HS-5 (cell line): ENCODE measurements at regions not wholly inside any gene's neighbourhood (a gene's known extent, or its start where the extent isn't known, plus 50 kb on each side); places are given as distances from the start of the nearest gene placed in this dataset.
"Not testable (repeated sequence)": the region's sequence is repeated elsewhere in the genome, so short reads cannot be mapped to it uniquely, and the experiment has no call there.

ENCODE experiments used
- DNase-seq: peaks from one replicate; pipeline ENCODE4 v3.0.0-alpha.2; 2012; ENCODE audit warnings: low read depth

DNA sequence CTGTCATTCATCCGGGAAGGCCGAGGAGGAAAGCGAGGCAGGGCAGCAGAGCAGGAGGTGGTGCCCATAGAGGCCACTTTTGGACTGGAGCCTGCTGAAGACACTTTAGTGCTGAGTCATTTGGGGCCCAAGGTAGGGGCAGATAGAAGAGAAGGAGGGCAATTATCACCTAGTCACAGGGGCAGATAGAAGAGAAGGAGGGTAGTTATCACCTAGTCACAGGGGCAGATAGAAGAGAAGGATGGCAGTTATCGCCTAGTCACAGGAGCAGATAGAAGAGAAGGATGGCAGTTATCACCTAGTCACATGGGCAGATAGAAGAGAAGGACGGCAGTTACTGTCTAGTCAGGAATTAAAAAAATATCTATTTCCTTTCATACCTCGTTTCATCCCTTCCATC is 1372.6 kb downstream of the FOXD4L5 start:
- not testable (repeated sequence) for DNase-seq

DNA sequence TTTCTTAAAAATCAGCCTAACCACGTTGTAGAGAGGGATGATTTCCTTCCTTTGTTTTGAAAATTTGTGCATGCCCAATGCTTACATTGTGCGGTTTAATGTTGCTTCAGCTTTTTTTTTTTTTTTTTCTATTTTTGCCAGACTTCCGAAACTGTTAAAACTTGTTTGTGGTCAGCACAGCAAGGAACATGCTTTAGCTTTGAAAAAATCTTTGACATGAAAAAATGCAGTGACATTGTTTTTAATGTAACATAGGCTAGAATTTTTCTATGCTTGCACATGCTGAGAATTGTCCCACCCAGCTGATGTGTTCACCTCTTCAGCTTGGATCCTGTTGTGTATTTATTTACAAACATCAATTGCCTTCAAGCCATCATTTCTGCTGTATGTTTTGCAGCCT is 1375.9 kb downstream of the FOXD4L5 start:
- not testable (repeated sequence) for DNase-seq

DNA sequence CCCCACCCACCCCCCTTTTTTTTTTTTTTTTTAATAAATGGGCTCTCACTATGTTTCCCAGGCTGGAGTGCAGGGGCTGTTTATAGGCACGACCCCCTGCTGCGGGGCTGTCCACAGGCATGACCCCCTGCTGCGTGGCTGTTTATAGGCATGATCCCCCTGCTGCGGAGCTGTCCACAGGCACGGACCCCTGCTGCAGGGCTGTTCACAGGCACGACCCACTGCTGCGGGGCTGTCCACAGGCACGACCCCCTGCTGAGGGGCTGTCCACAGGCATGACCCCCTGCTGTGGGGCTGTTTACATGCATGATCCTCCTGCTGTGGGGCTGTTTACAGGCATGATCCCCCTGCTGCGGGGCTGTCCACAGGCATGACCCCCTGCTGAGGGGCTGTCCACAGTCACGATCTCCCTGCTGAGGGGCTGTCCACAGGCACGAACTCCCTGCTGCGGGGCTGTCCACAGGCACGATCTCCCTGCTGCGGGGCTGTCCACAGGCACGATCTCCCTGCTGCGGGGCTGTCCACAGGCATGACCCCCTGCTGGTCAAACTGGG is 1385.3 kb downstream of the FOXD4L5 start:
- not testable (repeated sequence) for DNase-seq

DNA sequence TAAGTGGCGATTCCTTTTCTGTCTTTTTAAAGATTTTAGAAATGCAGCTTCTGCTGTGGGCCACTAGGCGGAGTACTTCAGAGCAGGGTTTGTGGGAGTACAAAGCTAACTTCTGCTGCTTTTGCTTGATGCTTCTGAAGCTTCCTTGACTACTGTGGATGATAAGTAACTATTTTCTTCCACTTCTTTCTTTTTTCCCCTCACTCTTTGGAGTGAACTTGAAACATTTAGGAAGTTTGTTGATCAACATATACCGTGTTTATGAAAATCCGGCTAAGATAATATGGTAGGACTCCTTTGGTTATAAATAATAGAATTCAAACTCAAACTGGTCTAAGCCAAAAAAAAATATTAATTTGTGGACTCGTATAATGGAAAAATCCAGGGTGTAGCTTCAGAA is 1403.6 kb downstream of the FOXD4L5 start:
- not testable (repeated sequence) for DNase-seq

DNA sequence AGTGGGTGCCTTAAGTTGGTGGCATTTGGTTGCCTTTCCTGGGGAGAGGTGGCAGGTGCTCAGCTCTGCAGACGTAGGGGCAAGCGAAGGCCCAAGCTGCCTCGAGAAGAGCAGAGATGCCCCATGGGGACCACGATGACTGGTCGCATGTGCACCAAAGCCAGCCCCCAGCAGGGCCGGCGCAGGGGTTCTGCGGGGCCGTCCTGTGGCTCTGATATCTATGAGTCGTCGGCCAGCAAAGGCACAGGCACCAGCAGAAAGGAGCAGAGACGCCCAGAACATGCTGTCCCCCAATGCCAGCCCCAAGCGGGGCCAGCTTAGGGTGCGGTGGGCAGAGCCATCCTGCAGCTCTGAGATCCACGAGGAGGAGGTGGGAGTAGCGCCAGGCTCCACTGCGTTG is 1408.6 kb downstream of the FOXD4L5 start:
- DNase-seq = not testable (repeated sequence)

DNA sequence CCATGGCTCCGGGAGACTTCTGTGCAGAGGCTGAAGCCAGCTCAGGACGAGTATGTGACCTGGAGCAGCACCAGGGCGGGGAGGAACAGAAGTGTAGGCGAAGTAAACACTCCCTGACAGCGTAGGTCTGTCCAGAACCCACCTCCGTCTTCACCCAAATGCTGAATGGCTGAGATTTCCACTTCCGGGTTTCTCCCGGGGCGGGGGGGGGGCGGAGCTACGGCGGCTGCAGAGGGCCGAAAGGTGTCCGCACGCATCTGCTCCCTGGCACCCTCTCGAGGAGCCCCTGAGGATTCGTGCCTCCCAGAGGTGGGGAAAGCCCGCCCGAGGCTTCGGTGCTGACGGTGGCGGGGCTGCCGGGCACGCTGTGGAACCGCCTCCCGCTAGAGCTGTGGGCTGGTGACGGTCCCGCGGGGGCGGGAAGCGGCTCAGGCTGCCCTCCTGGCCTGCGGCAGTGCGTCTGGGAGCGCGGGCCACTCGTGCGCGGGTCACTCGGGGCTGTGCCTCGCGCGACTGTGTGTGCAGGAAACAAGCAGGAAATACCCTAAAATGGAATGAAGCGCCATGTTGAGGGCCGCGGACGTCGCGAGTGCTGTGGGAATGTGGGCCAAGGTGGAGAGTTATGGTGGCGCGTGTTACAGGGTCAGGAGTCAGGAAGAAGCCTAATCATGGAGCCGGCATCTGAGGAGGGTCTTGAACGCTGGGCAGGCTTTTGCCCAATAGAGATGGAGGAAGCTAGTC is 1425.4 kb downstream of the FOXD4L5 start:
- no peak for DNase-seq

DNA sequence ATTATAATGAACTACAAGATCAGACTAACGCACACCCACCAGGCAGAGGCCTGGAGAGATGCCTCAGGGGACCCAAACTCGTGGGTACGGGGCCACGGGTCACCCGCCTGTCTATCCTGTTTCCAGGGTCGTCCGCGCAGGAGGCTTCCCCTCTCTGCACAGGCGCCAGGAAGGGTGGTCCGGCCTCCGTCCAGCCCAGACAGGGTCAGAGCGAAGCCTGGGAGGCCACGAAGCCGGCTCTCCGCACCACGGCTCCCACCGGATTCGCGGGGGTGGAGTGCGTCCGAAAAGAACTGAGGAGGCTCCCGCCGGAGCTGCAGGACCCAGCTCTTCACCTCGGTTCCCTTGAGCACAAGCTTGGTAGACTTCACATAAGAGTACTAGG is 1425.9 kb downstream of the FOXD4L5 start:
- DNase-seq = not testable (repeated sequence)

DNA sequence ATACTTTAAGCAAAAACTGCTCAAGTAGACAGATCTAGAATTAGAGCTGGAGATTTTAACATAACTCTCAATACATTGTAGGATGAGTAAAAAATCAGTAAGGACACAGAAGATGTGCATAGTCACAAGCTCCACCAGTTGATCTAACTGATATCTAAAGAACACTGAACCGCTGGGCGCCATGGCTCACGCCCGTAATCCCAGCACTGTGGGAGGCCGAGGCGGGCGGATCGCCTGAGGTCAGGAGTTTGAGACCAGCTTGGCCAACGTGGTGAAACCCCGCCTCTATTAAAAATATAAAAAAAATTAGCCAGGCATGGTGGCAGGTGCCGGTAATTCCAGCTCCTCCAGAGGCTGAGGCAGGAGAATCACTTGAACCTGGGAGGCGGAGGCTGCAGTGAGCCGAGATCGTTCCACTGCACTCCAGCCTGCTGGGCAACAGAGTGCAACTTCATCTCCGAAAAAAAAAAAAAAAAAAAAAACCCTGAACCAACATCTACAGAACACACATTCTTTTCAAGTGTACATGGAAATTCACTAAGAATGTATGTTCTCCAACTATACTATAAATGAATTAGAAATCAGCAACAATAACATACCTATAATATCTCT is 1431.8 kb downstream of the FOXD4L5 start:
- DNase-seq = not testable (repeated sequence)

DNA sequence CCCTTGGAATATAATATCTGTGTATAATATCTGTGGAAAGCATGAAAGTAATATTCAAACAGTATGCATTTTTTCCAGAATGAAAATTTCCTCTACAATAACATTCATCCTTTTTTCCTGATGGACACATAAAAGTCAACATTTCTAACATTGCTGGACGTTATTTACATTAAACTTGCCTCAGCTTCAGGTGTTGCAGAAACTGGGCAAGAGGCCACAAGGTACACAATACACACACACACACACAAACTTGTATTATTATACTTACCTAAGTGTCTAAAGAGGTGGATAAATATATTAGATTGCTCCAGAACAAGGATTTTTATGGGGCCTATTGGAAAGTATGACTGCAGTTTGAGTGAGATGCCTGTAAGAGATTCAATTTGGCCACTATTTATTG is 1460.2 kb downstream of the FOXD4L5 start:
- DNase-seq = not testable (repeated sequence)

DNA sequence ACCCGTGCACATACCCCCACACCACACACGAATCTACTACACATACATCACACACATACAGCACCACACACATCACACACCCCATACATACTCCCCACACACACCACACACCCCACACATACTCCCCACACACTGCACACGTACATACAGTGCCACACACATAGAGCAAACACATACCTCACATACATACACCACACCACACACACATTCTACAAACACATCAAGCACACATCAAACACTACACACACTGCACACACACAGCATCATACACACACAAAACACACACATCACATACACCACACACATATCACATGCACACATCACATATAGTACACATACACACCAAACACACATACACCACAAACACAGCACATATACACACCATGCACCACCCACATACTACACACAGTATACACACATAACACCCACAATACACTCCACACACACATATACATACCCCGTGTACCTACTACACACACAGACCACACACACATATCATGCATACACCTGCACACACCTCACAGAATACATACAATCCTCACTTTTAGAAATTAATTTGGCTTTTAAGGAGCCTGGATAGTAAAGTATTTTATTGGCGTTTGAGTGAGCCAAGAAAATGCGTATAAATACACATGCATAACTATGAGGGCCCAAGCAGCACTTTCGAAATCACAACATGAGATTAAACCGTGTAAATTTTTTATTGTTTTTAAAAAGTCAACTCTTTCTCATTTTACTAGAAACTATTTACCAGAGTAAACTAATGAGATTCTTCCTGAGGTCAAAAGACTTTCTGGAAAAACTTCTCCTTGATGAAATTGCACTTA is 1461.4 kb downstream of the FOXD4L5 start:
- DNase-seq = not testable (repeated sequence)

DNA sequence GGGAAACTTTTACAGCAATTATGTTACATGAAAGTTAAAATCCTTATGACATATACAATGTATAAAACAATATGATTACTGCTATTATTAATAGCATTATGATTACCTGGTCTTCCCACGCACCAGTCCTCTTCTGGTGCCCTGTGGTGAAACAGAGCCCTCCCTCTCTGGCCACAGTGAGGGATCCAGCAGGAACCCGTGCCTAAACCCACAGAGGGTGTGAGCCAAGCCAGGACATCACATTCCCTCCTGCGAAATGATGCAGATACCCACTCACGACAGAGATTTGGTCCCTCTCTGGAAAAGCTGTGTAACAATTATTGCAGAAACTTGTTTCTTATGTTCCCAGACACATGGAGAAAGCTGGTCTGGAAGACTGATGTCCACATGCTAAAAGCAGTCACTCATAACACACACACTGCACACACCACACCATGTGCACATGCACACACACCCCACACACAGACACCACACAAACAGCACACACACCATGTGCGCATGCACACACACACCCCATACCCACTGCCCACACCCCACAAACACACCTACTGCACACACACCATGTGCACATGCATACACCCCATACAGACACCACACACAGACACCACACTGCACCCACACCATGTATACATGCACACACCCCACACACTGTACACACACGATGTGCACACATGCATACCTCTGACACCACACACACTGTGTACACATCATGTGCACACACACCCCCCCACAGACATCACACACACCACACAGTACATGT is 1462.2 kb downstream of the FOXD4L5 start:
- DNase-seq = not testable (repeated sequence)

DNA sequence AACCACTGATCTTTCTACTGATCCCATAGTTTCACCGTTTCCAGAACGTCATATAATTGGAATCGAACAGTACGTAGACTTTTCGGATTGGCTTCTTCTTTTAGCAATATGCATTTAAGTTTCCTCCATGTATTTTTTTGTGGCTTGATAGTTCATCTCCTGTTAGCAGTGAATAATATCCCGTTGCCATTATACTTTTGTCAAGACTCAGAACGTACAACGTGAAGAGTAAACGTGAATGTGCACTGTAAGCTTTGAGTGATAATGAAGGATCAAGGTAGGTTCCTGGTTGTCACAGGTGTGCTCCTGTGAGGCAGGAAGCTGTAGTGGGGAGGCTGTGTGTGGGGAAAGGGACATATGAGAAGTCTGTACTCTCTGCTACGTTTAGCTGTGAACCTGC is 1463.7 kb downstream of the FOXD4L5 start:
- DNase-seq = not testable (repeated sequence)

DNA sequence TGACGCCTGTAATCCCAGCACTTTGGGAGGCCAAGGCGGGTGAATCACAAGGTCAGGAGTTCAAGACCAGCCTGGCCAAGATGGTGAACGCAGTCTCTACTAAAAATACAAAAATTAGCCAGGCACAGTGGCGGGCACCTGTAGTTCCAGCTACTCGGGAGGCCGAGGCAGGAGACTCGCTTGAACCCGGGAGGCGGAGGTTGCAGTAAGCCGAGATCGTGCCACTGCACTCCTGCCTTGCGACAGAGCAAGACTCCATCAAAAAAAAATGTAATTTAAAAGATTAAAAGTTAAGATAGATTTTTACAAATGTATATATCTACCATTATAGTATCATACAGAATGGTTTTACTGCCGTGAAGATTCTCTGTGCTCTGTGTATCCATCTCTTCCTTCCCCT is 1464.1 kb downstream of the FOXD4L5 start:
- not testable (repeated sequence) for DNase-seq

DNA sequence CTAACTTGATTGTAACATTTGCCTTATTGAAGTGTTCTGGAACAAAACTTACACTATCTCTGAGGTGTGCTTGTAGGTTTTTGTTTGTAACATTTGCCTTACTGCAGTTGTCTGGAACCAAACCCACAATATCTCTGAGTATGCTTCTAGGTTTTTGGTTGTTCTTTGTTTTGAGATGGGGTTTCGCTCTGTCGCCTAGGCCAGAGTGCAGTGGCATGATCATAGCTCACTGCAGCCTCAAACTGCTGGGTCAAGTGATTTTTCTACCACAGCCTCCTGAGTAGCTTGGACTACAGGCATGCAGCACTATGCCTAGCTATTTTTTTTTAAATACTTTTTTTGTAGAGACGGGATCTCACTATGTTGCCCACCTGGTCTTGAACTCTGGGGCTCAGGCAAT is 1464.6 kb downstream of the FOXD4L5 start:
- not testable (repeated sequence) for DNase-seq

DNA sequence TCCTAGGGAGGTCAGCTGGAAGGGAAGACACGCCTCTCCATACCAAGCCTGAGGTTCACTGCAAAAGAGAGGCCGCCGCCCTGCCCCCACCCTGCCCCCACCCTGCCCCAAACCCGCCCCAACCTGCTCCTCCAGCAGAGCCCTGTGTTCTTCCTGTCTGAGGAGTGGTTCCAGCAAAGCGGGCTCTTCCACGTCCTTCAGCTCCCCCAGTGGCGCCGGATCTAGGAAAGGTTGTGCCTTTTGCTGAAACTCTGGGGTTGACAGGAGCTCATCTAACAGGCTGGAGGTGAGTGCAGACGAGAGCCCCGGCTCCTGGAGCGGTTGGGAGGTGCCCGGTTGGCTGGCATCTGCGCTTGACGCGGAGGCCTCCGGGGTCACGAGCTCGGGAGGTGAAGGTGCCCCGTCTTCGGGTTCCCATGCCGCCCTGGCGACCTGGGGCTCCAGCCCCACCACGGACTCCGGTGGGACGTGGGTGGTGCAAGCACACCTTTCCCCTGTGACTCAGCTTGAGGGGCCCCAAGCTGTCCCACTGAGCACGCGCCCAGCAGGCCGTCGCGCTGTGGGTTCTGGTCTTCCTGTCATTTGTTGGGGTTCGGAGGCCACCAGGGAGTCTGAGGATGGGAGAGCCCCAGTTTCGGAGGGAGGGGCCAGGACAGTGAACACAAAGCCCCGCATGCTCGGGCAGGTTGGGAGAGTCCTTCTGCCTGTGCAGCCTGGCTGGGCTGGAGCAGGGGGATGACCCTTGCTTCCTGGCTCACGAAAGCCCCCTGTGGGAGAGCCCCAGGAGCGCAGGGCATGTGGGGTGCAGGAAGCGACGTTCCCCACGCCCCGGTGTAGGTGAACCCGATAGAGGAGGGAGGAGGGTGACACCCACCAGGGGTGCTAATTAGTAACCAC is 1467.1 kb downstream of the FOXD4L5 start:
- DNase-seq = no peak

DNA sequence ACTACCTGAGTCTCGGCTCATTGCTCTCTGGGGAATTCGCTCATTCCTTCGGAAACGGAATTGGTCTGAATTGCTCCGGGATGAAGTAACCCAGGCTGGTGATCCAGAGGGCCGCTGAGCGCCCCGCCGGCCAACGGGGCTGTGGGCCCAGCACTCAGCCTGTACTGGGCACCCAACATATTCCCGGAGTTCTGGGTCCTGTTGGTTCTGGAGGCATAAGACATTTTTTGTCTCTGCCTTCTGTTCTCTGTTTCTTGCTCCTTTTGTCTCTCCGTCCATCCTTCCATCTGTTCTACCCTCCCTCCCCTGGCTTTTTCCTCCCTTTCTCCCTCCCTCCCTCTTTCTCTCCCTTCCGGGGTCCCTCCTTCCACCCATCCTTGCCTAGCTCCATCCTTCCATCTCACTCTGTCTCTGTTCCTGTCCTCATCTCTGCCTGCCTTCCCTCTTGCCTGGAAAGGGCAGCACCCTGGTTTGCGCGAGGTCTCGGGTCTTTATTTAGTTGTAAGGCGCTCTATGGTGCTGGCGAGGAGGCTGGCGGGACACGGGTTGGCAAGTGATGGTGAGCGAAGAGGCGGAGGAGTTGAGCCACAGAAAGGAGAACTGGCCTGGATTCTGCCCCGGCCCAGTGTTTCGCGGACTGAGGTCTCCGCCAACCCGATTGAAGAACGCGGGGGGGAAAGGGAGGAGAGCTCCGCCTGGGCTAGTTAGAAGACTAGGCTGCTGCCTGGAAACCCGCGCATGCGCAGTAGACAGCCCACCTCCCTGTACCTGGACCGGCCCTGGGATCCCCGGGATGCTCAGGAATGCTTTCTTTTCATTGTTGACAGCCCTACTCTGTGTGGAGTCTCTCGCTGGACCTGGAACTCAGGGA is 1468.0 kb downstream of the FOXD4L5 start:
- DNase-seq = peak; percentile 30

DNA sequence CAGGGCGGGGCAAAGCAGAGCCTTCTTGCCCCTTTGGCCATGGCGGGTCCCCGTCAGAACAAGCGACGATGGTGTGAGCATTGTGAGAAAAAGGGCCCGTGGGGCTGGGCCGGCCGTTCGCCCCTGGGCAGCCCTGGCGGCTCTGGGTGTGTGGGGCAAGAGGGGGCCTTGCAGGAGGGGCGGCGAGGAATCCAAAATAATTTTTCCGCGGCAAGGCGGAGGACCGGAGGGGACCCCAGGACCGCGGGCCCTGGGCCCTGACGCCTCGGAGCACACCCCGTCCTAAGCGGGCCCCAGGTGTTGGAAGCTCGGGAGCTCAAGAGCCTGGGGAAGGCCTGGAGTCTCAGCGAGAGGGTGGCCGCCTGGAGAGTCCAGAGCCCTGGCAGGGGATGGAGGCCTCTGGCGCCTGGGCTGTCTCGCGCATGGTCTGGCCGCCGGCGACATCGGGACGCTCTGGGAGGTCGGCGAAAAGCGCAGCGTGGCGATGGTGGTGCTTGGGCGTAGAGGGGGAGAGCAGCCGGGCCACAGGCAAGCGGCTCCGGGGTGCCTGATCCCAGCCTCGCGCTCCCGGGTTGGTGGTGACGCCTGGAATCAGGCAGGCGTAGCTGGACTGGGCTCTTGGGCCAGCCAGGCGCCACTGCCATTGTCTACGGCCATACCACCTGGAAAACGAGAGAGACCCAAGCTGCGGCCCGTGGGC is 1469.9 kb downstream of the FOXD4L5 start:
- not testable (repeated sequence) for DNase-seq

DNA sequence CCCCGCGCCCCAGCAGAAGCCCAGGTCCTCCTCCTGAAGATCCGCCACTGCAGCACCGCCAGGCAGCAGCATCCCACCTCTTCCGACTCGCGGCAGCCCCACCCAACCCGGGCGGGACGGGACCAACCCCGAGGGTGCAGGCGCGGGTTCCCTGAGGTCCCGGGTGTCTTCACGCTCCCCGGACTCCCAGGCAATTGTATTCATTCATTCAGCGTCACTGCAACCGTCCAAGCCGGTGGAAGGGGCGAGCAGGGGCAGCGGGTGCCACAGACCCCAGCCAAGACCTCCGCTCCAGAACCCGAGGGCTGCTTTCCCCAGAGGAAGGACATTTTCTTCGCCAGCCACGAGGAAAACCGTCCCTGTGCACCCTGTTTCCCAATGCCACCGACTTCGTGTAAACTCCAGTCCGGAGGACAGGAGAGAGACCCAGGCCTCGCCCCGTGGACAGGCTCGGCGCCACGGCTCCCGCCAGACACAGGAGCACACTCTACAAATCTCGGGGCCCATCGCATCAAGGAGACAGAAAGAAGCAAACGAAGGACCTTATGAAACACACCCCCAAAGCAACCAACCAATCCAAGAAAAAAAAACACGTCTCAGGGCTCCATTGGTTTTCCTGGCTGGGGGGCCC is 1471.5 kb downstream of the FOXD4L5 start:
- DNase-seq = not testable (repeated sequence)

DNA sequence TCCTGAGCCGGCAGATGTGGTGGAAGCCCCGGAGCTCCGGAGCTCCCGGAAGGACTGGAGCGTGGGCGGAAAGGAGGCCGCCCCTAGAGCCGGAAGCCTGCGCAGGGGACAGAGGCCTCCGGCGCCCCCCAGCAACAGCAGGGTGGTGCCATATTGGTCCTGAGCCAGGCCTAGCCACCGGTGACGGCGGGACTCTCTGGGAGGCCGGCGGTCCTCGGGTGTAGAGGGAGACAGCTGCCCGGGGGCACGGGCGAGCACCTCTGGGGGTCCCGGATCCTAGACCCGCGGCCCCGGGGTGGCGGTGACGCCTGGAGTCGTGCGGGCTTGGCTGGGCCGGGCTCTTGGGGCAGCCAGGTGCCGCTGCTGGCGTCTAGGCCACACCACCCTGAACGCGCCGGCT is 1472.2 kb downstream of the FOXD4L5 start:
- DNase-seq = not testable (repeated sequence)
